ENCODE measurements at regions not wholly inside any gene's neighbourhood (a gene's known extent, or its start where the extent isn't known, plus 50 kb on each side); places are given as distances from the start of the nearest gene placed in this dataset.

DNA sequence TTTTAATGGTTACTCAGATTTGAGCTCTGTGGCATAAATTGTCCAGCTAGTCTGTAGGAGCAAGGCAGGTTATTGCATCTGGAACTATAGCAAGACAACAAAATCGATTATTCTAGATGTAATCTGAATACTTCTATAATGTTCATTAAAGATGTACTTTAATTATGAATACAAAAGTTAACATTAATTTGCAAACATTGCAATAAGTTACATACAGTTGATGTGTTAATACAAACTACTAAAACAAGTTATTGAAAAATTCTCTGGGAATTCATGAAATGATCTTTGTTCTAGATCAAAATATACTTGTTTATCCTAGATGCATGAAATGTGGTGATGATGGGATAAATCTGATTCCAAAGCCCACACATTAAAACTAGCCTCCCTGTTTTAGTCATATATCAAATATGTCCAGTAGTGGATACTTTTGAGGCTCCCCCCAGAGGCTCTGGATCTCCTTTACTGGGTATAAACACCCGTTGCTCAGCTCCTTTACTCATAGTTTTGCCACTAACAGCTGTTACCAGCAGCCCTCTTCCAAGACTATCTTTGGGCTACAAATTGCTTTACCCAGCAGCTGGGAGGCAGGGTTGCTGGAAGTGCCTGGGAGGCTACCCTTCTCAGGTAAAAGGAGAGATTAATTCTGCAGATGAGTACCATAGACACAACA, 78.1 kb downstream of the ARL4A start:
- TF ChIP-seq, protein P1, sequence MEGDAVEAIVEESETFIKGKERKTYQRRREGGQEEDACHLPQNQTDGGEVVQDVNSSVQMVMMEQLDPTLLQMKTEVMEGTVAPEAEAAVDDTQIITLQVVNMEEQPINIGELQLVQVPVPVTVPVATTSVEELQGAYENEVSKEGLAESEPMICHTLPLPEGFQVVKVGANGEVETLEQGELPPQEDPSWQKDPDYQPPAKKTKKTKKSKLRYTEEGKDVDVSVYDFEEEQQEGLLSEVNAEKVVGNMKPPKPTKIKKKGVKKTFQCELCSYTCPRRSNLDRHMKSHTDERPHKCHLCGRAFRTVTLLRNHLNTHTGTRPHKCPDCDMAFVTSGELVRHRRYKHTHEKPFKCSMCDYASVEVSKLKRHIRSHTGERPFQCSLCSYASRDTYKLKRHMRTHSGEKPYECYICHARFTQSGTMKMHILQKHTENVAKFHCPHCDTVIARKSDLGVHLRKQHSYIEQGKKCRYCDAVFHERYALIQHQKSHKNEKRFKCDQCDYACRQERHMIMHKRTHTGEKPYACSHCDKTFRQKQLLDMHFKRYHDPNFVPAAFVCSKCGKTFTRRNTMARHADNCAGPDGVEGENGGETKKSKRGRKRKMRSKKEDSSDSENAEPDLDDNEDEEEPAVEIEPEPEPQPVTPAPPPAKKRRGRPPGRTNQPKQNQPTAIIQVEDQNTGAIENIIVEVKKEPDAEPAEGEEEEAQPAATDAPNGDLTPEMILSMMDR (IDR thresholded peaks at IDR 0.05; ENCODE audit: control insufficient read depth, insufficient read depth, low read depth, low read length, missing control alignments), result no peak
- no peak for DNase-seq (ENCODE audit: low read depth)
- no peak overlapping the region for H3K4me3 ChIP-seq (ENCODE audit: control insufficient read depth, low read depth, low read length)

DNA sequence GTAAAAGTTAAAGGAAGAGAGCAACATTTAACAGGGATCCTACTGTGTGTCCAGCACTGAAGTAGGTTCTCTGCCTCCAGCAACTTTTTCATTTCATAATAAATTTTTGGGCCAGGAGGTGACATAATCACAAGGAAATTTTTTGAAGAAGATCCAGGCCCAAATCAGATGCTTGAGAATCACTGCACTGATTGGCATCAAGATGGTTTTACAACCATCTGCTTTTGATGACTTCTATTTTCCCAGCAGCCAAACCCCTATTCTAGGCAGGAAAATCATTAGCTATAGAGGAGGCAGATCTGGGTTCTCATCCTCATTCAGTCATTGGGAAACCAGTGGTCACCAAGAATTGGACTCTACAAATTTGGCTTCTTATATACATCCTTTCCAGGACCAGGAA, 79.0 kb downstream of the ARL4A start:
- no peak overlapping the region for H3K4me3 ChIP-seq (ENCODE audit: control insufficient read depth, low read depth, low read length)
- DNase-seq (ENCODE audit: low read depth), result no peak
- TF ChIP-seq, protein P1 (IDR thresholded peaks at IDR 0.05; ENCODE audit: control insufficient read depth, insufficient read depth, low read depth, low read length, missing control alignments), result no peak

DNA sequence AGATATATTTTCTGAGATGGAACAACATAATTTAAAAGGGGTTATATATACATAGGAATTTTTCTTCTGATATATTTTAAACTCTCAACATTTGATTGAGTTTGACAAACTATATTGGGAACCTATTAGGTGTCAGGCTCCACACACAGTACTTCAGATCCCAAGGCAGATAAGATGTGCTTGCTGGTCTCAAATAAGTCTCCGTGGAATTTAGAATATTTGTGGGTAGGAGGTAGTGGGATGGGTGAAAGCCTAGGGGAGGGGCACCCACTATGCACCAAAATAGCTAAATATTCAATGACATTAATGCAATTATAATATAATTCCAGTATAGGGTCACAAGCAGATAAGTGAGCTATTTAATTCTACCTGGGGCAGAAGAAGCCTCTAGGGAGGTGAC, 81.5 kb downstream of the ARL4A start:
- DNase-seq (ENCODE audit: low read depth), result no peak
- H3K4me3 ChIP-seq (ENCODE audit: control insufficient read depth, low read depth, low read length), result no peak overlapping the region
- TF ChIP-seq, protein P1 (IDR thresholded peaks at IDR 0.05; ENCODE audit: control insufficient read depth, insufficient read depth, low read depth, low read length, missing control alignments), result no peak

DNA sequence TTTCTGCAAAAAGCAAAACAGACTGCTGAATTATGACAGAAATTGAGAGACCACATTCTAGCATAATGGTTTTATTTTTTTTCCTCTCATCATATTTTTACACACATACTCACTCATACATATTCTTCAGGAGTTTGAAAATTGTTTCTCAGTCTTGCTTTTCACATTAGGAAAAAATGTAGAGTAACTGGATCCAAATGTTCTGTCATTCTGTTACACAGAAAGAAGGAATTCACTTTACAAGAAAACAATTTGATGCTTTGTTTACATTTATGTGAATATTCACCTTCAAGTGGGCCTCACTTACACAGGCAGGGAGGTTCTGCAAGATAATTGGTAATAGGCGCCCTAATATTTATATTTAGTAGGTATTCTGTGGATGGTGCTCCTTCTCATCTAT, 82.0 kb downstream of the ARL4A start:
- TF ChIP-seq, protein P1 (IDR thresholded peaks at IDR 0.05; ENCODE audit: control insufficient read depth, insufficient read depth, low read depth, low read length, missing control alignments), result no peak
- DNase-seq (ENCODE audit: low read depth), result no peak
- no peak overlapping the region for H3K4me3 ChIP-seq (ENCODE audit: control insufficient read depth, low read depth, low read length)

DNA sequence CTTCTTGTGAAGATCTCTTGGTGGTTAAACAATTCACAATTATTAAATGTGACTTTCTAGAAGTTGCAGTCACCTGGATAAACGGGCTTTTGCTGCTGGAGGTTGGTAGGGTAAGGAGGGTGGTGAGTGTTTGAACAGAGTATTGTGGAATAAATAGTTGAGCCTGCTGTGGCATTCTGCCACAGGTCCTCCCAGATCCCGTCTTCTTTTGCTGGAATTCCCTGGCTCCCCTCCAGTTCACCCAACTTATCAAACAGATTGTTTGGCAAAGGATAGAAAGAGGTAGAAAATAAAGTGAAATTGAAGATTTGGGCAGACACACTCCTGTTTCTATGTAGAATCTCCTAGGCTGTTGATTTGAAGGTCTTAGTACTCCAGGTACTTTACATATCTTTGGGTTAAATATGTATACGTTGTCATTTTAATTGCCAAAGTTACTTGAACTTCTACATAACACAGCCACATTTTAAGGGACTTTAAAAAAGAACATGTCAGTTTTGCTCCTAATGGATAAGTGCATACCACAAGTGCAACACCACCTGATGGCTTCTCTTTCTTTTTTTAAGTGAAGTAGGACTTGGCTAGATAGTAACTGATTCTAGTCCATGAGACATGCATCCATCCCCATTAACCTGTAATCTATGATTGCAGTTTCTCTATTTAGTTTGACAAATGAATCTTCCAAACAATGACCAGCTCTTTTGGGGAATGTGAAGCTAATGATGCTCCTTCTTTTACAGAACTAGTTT, 83.0 kb downstream of the ARL4A start:
- DNase-seq (ENCODE audit: low read depth), result no peak
- H3K4me3 ChIP-seq (ENCODE audit: control insufficient read depth, low read depth, low read length), result no peak overlapping the region

DNA sequence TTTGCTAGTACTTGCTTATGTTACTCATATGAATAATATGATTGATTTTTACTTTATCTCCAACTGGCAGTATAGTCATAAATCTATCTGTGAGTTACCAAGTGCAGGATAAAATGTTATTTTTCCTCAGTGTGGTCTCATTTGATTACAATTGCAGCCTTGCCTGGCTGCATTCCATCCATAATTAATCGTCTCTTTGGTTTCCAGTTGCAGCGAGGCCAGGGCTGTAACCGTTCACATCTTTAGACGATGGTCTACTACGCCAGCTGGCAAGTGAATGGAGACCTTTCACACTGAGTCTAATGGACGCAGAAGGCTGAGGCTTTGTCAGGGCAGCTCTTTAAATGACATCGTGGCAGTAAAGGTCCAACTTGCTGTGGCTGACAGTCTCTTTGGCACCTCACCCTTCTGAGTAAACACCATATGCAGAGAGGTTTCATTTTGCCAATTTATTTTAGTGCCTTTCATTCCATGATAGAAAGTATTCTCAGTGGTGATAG, 84.0 kb downstream of the ARL4A start:
- TF ChIP-seq, protein P1 (IDR thresholded peaks at IDR 0.05; ENCODE audit: control insufficient read depth, insufficient read depth, low read depth, low read length, missing control alignments), result no peak
- DNase-seq (ENCODE audit: low read depth), result no peak
- H3K4me3 ChIP-seq (ENCODE audit: control insufficient read depth, low read depth, low read length), result no peak overlapping the region

More for the DNA sequence above, 83.0 kb downstream of the ARL4A start:
- TF ChIP-seq, protein P1 (IDR thresholded peaks at IDR 0.05; ENCODE audit: control insufficient read depth, insufficient read depth, low read depth, low read length, missing control alignments), result no peak

All from AG09309 (cell line).